ENCODE measurements at regions not wholly inside any gene's neighbourhood (a gene's known extent, or its start where the extent isn't known, plus 50 kb on each side); places are given as distances from the start of the nearest gene placed in this dataset.

DNA sequence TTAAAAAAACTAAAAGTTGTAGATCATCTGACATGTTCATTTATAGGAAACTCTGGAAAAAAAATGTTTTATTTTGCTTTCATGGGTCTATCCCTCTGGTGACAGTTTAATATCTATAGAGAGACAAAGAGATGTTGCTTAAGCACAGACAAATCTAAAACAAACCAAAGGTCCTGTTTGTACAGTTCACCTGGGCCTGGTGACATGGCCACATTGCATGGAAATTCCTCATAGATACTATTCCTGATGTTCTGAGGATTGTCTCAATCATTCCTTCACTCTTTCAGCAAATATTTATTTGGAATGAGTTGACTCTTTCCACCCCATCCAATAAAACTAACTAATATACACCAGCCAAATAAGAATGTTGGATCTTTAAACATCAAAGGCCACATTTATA is 259.1 kb upstream of the NOCT start:
- intact Hi-C loops (cut with micrococcal nuclease), result no loop called here
- H3K9me3 Mint-ChIP-seq, result peaks cover 15% of the 10 kb centered on the region
- CTCF ChIA-PET, result no interaction called here
- H3K4me3 Mint-ChIP-seq, result no peak overlapping the region
- POLR2A ChIA-PET, result no interaction called here
- DNase-seq, result no peak
- H3K27ac Mint-ChIP-seq, result no peak overlapping the region
- H3K4me1 Mint-ChIP-seq, result no peaks in the 10 kb centered on the region
- TF ChIP-seq, protein P1, sequence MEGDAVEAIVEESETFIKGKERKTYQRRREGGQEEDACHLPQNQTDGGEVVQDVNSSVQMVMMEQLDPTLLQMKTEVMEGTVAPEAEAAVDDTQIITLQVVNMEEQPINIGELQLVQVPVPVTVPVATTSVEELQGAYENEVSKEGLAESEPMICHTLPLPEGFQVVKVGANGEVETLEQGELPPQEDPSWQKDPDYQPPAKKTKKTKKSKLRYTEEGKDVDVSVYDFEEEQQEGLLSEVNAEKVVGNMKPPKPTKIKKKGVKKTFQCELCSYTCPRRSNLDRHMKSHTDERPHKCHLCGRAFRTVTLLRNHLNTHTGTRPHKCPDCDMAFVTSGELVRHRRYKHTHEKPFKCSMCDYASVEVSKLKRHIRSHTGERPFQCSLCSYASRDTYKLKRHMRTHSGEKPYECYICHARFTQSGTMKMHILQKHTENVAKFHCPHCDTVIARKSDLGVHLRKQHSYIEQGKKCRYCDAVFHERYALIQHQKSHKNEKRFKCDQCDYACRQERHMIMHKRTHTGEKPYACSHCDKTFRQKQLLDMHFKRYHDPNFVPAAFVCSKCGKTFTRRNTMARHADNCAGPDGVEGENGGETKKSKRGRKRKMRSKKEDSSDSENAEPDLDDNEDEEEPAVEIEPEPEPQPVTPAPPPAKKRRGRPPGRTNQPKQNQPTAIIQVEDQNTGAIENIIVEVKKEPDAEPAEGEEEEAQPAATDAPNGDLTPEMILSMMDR (IDR thresholded peaks at IDR 0.05), result no peak
- H3K36me3 Mint-ChIP-seq (ENCODE audit: low read depth), result no peaks in the 10 kb centered on the region
- ATAC-seq (ENCODE audit: low read depth), result no peak
- H3K27me3 Mint-ChIP-seq, result peaks cover 4% of the 10 kb centered on the region

DNA sequence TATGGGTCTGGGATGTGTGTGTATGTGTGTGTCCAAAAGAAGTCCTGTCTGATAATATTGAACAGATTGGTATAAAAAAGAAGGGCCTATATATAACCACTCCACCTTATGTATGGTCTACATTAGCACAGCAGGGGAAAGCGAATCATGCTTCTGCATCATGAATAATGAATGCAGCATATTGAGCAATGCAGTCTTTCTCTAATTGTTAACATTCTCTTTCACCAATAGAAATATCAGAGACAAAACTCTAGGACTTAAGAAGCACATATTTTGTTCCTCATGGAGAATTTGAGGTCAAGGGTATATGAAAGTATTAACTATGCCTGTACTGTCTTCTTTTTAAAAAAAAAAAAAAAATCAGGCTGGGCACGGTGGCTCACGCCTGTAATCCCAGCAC is 264.3 kb upstream of the NOCT start:
- TF ChIP-seq, protein P1 (IDR thresholded peaks at IDR 0.05), result no peak
- H3K27me3 Mint-ChIP-seq, result peaks cover 7% of the 10 kb centered on the region
- peaks cover 17% of the 10 kb centered on the region for H3K9me3 Mint-ChIP-seq
- H3K36me3 Mint-ChIP-seq (ENCODE audit: low read depth), result no peaks in the 10 kb centered on the region
- ATAC-seq (ENCODE audit: low read depth) (no peak), DNase-seq (no peak)
- ChIA-PET POLR2A (no interaction called here), CTCF (no interaction called here)
- no peak overlapping the region for H3K4me3 Mint-ChIP-seq
- no peak overlapping the region for H3K27ac Mint-ChIP-seq
- intact Hi-C loops (cut with micrococcal nuclease), result no loop called here
- H3K4me1 Mint-ChIP-seq, result no peaks in the 10 kb centered on the region

DNA sequence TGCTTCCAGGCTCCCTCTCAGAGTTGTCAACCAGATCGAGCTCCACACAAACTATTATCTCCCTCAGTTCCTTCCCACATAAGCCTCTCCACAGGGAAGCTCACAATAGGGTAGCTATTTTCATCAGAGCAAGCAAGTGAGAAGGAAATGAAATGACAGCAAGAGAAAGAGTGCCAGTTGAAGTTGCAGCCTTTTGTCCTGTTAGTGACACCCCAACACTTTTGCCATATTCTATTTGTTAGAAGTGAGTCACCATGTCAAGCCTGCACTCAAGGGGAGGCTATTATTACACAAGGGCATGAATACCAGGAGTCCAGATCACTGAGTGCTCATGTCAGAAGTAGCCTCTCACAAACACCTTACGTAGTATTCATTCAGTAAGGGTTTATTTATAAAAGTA is 266.3 kb upstream of the NOCT start:
- Mint-ChIP-seq H3K9me3 (peaks cover 17% of the 10 kb centered on the region), H3K27ac (no peak overlapping the region)
- no peak for ATAC-seq (ENCODE audit: low read depth)

DNA sequence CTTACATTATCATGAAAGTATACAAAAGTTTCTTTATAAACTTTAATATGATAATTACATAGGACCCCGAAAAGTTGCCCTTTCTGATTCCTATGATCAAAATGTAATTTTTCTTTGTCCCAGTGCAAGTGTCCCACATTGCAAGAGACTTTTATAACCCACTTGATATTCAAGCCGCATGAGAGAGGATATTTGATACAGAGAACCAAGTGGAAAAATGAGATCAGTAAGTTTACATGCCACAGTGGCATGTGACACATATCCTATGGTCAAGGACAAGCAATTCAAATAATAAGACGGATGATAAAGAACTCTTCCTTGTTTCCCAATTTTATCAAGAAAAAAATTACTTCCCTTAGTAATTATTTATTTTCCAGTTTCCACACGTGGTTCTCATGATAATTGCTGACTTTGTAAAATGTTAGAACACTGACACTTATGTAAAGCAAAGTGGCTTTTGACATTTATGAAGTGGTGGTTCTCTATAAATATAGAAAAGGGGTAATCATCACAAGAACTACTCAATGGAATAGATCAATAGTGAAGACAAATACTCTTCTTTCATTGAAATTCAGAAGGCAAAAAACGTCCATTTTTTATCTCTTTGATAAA is 273.7 kb upstream of the NOCT start:
- intact Hi-C loops (cut with micrococcal nuclease), result no loop called here
- Mint-ChIP-seq H3K4me3 (no peak overlapping the region), H3K27ac (no peak overlapping the region), H3K4me1 (no peaks in the 10 kb centered on the region), H3K27me3 (no peaks in the 10 kb centered on the region), H3K9me3 (peaks cover 2% of the 10 kb centered on the region), H3K36me3 (ENCODE audit: low read depth) (no peaks in the 10 kb centered on the region)
- TF ChIP-seq, protein P1 (IDR thresholded peaks at IDR 0.05), result no peak
- ATAC-seq (ENCODE audit: low read depth) (no peak), DNase-seq (no peak)
- ChIA-PET CTCF (no interaction called here), POLR2A (no interaction called here)

More for the DNA sequence above, 266.3 kb upstream of the NOCT start:
- Mint-ChIP-seq H3K27me3 (peaks cover 4% of the 10 kb centered on the region), H3K36me3 (ENCODE audit: low read depth) (no peaks in the 10 kb centered on the region), H3K4me1 (no peaks in the 10 kb centered on the region), H3K4me3 (no peak overlapping the region)
- ChIA-PET CTCF (no interaction called here), POLR2A (no interaction called here)
- intact Hi-C loops (cut with micrococcal nuclease), result no loop called here
- DNase-seq, result no peak
- TF ChIP-seq, protein P1 (IDR thresholded peaks at IDR 0.05), result no peak

DNA sequence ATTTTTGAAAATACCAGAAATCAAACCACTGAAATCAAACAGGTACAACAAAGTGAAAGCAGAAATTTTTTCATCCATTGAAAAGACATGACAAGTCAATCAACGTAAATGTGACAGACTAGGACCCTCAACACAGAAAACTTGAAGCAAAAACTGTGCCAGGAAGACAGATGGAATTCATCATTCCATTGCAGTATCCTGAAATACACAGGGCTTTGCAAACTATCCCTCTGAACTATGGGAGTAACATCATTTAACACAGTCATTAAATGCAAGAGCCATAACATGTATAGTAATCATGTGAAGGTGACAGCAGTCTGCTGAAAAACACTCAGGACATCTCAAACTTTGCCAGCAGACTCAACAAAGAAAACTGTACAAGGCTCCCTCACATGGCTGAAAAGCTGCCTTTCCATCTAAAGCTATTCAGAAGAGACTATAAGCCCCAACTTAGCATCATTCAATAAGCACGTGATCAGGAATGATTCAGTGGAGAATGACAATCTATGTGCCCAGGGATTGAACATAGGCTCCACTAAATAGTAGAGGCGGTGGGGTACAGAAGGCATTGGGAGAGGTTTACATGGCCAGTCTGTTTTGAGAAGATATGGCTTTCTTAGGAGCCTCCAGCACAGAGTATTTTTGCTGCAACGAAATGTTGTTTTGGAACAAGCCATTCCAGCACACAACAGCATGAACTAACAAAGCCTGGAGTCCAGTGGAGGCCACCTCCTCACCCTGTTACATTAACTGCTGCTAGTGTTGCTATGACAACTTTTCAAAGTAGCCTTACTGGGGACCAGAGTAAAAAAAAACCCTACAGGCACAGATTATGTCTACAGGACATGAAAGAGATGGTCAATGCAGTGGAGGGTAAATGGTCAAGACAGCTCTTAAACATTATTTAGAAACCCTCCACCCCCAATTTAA is 274.5 kb upstream of the NOCT start:
- H3K36me3 Mint-ChIP-seq (ENCODE audit: low read depth), result no peaks in the 10 kb centered on the region
- TF ChIP-seq, protein P1 (IDR thresholded peaks at IDR 0.05), result no peak
- H3K27ac Mint-ChIP-seq, result no peak overlapping the region
- CTCF ChIA-PET, result no interaction called here
- intact Hi-C loops (cut with micrococcal nuclease), result no loop called here
- no peaks in the 10 kb centered on the region for H3K4me1 Mint-ChIP-seq
- ATAC-seq (ENCODE audit: low read depth) (no peak), DNase-seq (no peak)
- POLR2A ChIA-PET, result no interaction called here
- no peaks in the 10 kb centered on the region for H3K27me3 Mint-ChIP-seq
- H3K9me3 Mint-ChIP-seq, result peaks cover 2% of the 10 kb centered on the region
- H3K4me3 Mint-ChIP-seq, result no peak overlapping the region

Data from activated B cell treated with CpG ODN at 0.5 μM for 24 hours (primary cell).